WTC11 (cell line): ENCODE measurements at regions not wholly inside any gene's neighbourhood (a gene's known extent, or its start where the extent isn't known, plus 50 kb on each side); places are given as distances from the start of the nearest gene placed in this dataset.

Experiments
- EMX1 ChIP-seq: fragments of 250-450 bp; sonication (Bioruptor Pico); IDR thresholded peaks from 2 replicates; pipeline ENCODE4 v1.8.0; 2021; ENCODE audit warnings: mild to moderate bottlenecking
- ETV6 ChIP-seq: sonication (generic); formaldehyde crosslinking; IDR thresholded peaks from 2 replicates; pipeline ENCODE4 v1.8.1; 2022; ENCODE audit warnings: mild to moderate bottlenecking, missing genetic modification reagents
- FOXJ3 ChIP-seq: sonication (generic); formaldehyde crosslinking; IDR thresholded peaks from 2 replicates; pipeline ENCODE4 v1.9.0; 2021; ENCODE audit warnings: missing genetic modification reagents, mild to moderate bottlenecking, borderline replicate concordance
- JAZF1 ChIP-seq: fragments of 250-450 bp; sonication (Bioruptor Pico); IDR thresholded peaks from 2 replicates; pipeline ENCODE4 v1.9.0; 2021; ENCODE audit warnings: moderate library complexity, mild to moderate bottlenecking, inconsistent platforms
- MXD4 ChIP-seq: fragments of 250-450 bp; sonication (Bioruptor Pico); IDR thresholded peaks from 2 replicates; pipeline ENCODE4 v1.8.0; 2021; ENCODE audit warnings: mild to moderate bottlenecking, moderate library complexity, borderline replicate concordance
- MYBL2 ChIP-seq: sonication (generic); formaldehyde crosslinking; IDR thresholded peaks from 2 replicates; pipeline ENCODE4 v1.8.1; 2023; ENCODE audit warnings: mild to moderate bottlenecking, moderate library complexity, missing genetic modification reagents
- NFYB ChIP-seq: sonication (generic); formaldehyde crosslinking; conservative IDR thresholded peaks from 2 replicates; pipeline ENCODE4 v1.8.0; 2022; ENCODE audit warnings: low read depth, missing genetic modification reagents
- NR1H2 ChIP-seq: sonication (generic); formaldehyde crosslinking; IDR thresholded peaks from 2 replicates; pipeline ENCODE4 v1.9.0; 2021; ENCODE audit warnings: mild to moderate bottlenecking, moderate library complexity, missing genetic modification reagents
- NR3C1 ChIP-seq: sonication (generic); formaldehyde crosslinking; conservative IDR thresholded peaks from 2 replicates; pipeline ENCODE4 v1.8.1; 2023; ENCODE audit warnings: low read depth, mild to moderate bottlenecking, missing genetic modification reagents
- PRRX2 ChIP-seq: fragments of 250-450 bp; sonication (Bioruptor Pico); IDR thresholded peaks from 2 replicates; pipeline ENCODE4 v1.8.0; 2021; ENCODE audit warnings: mild to moderate bottlenecking
- RELA ChIP-seq: sonication (generic); formaldehyde crosslinking; IDR thresholded peaks from 2 replicates; pipeline ENCODE4 v1.8.1; 2022; ENCODE audit warnings: missing genetic modification reagents, mild to moderate bottlenecking, borderline replicate concordance
- SOX15 ChIP-seq: fragments of 250-450 bp; sonication (Bioruptor Pico); IDR thresholded peaks from 2 replicates; pipeline ENCODE4 v1.9.0; 2021; ENCODE audit warnings: mild to moderate bottlenecking
- TEAD1 ChIP-seq: sonication (generic); formaldehyde crosslinking; IDR thresholded peaks from 2 replicates; pipeline ENCODE4 v1.8.0; 2022; ENCODE audit warnings: mild to moderate bottlenecking, missing genetic modification reagents
- TEAD4 ChIP-seq: sonication (generic); formaldehyde crosslinking; IDR thresholded peaks from 2 replicates; pipeline ENCODE4 v1.8.0; 2022; ENCODE audit warnings: mild to moderate bottlenecking, missing genetic modification reagents
- ZNF138 ChIP-seq: sonication (generic); formaldehyde crosslinking; conservative IDR thresholded peaks from 2 replicates; pipeline ENCODE4 v1.8.1; 2022; ENCODE audit warnings: mild to moderate bottlenecking, moderate library complexity, missing genetic modification reagents
- ZNF416 ChIP-seq: fragments of 250-450 bp; sonication (Bioruptor Pico); IDR thresholded peaks from 2 replicates; pipeline ENCODE4 v1.9.0; 2021; ENCODE audit warnings: mild to moderate bottlenecking, inconsistent platforms
- ZNF423 ChIP-seq: fragments of 250-450 bp; sonication (Bioruptor Pico); IDR thresholded peaks from 2 replicates; pipeline ENCODE4 v2.1.2; 2022; ENCODE audit warnings: mild to moderate bottlenecking, moderate library complexity
- TF ChIP-seq, protein P1 (sequence below): sonication (generic); formaldehyde crosslinking; conservative IDR thresholded peaks from 2 replicates; pipeline ENCODE4 v1.8.1; 2023; ENCODE audit warnings: mild to moderate bottlenecking, low read depth, missing genetic modification reagents, moderate library complexity
- TF ChIP-seq, protein P2 (sequence below): sonication (generic); formaldehyde crosslinking; IDR thresholded peaks from 2 replicates; pipeline ENCODE4 v1.8.1; 2023; ENCODE audit warnings: mild to moderate bottlenecking, missing genetic modification reagents
- TF ChIP-seq, protein P3 (sequence below): fragments of 250-450 bp; sonication (Bioruptor Pico); IDR thresholded peaks from 2 replicates; pipeline ENCODE4 v1.9.0; 2021; ENCODE audit warnings: mild to moderate bottlenecking
- TF ChIP-seq, protein P4 (sequence below): sonication (generic); formaldehyde crosslinking; IDR thresholded peaks from 2 replicates; pipeline ENCODE4 v1.8.0; 2023; ENCODE audit warnings: missing genetic modification reagents, mild to moderate bottlenecking, borderline replicate concordance
- TF ChIP-seq, protein P5 (sequence below): sonication (generic); formaldehyde crosslinking; IDR thresholded peaks from 2 replicates; pipeline ENCODE4 v1.8.1; 2022; ENCODE audit warnings: missing genetic modification reagents, borderline replicate concordance
- TF ChIP-seq, protein P6 (sequence below): sonication (generic); formaldehyde crosslinking; IDR thresholded peaks from 2 replicates; pipeline ENCODE4 v1.8.1; 2023; ENCODE audit warnings: mild to moderate bottlenecking, missing genetic modification reagents, moderate library complexity
- TF ChIP-seq, protein P7 (sequence below): sonication (generic); formaldehyde crosslinking; IDR thresholded peaks from 2 replicates; pipeline ENCODE4 v1.8.1; 2023; ENCODE audit warnings: mild to moderate bottlenecking, moderate library complexity, missing genetic modification reagents

DNA sequence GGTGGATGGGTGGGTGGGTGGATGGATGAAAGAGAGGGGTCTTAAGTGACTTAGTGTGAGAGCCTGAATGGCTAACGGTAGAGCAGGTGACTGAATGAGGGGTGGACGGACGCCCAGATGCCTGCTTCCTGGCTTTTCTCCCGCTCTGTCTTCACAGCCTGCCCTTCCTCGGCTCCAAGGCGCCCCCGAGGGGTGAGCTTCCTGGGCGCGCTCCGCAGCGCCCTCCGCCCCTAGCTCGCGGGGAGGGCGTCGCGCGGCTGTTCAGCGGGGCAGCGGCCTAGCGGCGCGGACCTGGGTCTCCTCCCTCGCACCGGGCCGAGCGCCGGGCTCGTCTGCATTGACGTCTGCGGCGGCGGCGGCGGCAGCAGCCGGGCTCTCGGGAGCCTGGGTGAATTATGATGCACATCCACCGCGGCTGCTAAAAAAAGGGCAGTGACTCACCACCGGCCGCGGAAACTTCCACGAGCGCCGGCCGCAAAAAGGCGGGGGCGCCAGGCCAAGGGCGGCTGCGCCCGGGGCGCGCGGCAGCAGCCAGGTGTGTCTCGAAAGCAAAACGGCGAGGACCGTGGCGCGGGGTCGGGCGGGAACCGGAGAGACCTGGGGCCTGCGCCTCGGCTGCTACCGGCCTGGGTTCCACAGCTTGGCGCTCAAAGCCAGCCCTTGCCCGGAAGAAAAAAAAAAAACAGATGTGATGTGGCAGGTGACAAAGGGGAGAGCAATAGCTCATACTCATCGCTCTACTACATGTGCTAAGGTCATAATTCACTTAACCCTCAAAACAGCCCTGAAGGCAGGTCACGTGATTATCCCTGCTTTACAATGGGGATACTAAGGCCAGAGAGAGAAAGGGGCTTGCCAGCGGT, 143.0 kb upstream of the ADRA1B start (continued):
- TF ChIP-seq, protein P1, sequence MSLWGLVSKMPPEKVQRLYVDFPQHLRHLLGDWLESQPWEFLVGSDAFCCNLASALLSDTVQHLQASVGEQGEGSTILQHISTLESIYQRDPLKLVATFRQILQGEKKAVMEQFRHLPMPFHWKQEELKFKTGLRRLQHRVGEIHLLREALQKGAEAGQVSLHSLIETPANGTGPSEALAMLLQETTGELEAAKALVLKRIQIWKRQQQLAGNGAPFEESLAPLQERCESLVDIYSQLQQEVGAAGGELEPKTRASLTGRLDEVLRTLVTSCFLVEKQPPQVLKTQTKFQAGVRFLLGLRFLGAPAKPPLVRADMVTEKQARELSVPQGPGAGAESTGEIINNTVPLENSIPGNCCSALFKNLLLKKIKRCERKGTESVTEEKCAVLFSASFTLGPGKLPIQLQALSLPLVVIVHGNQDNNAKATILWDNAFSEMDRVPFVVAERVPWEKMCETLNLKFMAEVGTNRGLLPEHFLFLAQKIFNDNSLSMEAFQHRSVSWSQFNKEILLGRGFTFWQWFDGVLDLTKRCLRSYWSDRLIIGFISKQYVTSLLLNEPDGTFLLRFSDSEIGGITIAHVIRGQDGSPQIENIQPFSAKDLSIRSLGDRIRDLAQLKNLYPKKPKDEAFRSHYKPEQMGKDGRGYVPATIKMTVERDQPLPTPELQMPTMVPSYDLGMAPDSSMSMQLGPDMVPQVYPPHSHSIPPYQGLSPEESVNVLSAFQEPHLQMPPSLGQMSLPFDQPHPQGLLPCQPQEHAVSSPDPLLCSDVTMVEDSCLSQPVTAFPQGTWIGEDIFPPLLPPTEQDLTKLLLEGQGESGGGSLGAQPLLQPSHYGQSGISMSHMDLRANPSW (CRISPR knock-in tag) = no peak
- TF ChIP-seq JAZF1 (CRISPR knock-in tag) (no peak), TEAD4 (CRISPR knock-in tag) (no peak), TEAD1 (no peak), NR3C1 (no peak), FOXJ3 (CRISPR knock-in tag) (no peak), EMX1 (CRISPR knock-in tag) (no peak), ZNF138 (no peak), NFYB (CRISPR knock-in tag) (no peak), MYBL2 (peak; percentile 65), RELA (no peak), PRRX2 (CRISPR knock-in tag) (no peak), ZNF416 (no peak), MXD4 (CRISPR knock-in tag) (no peak), ZNF423 (CRISPR knock-in tag) (peak; percentile 31; the same call in 1 of the 2 replicates), ETV6 (CRISPR knock-in tag) (0 out of 2 replicates have a peak, but pooled peaks have one; percentile 37), NR1H2 (no peak), SOX15 (CRISPR knock-in tag) (no peak)
- TF ChIP-seq, protein P2, sequence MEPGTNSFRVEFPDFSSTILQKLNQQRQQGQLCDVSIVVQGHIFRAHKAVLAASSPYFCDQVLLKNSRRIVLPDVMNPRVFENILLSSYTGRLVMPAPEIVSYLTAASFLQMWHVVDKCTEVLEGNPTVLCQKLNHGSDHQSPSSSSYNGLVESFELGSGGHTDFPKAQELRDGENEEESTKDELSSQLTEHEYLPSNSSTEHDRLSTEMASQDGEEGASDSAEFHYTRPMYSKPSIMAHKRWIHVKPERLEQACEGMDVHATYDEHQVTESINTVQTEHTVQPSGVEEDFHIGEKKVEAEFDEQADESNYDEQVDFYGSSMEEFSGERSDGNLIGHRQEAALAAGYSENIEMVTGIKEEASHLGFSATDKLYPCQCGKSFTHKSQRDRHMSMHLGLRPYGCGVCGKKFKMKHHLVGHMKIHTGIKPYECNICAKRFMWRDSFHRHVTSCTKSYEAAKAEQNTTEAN (CRISPR knock-in tag) = 0 out of 2 replicates have a peak, but pooled peaks have one; percentile 36
- TF ChIP-seq, protein P3, sequence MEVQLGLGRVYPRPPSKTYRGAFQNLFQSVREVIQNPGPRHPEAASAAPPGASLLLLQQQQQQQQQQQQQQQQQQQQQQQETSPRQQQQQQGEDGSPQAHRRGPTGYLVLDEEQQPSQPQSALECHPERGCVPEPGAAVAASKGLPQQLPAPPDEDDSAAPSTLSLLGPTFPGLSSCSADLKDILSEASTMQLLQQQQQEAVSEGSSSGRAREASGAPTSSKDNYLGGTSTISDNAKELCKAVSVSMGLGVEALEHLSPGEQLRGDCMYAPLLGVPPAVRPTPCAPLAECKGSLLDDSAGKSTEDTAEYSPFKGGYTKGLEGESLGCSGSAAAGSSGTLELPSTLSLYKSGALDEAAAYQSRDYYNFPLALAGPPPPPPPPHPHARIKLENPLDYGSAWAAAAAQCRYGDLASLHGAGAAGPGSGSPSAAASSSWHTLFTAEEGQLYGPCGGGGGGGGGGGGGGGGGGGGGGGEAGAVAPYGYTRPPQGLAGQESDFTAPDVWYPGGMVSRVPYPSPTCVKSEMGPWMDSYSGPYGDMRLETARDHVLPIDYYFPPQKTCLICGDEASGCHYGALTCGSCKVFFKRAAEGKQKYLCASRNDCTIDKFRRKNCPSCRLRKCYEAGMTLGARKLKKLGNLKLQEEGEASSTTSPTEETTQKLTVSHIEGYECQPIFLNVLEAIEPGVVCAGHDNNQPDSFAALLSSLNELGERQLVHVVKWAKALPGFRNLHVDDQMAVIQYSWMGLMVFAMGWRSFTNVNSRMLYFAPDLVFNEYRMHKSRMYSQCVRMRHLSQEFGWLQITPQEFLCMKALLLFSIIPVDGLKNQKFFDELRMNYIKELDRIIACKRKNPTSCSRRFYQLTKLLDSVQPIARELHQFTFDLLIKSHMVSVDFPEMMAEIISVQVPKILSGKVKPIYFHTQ (CRISPR knock-in tag) = no peak
- TF ChIP-seq, protein P4, sequence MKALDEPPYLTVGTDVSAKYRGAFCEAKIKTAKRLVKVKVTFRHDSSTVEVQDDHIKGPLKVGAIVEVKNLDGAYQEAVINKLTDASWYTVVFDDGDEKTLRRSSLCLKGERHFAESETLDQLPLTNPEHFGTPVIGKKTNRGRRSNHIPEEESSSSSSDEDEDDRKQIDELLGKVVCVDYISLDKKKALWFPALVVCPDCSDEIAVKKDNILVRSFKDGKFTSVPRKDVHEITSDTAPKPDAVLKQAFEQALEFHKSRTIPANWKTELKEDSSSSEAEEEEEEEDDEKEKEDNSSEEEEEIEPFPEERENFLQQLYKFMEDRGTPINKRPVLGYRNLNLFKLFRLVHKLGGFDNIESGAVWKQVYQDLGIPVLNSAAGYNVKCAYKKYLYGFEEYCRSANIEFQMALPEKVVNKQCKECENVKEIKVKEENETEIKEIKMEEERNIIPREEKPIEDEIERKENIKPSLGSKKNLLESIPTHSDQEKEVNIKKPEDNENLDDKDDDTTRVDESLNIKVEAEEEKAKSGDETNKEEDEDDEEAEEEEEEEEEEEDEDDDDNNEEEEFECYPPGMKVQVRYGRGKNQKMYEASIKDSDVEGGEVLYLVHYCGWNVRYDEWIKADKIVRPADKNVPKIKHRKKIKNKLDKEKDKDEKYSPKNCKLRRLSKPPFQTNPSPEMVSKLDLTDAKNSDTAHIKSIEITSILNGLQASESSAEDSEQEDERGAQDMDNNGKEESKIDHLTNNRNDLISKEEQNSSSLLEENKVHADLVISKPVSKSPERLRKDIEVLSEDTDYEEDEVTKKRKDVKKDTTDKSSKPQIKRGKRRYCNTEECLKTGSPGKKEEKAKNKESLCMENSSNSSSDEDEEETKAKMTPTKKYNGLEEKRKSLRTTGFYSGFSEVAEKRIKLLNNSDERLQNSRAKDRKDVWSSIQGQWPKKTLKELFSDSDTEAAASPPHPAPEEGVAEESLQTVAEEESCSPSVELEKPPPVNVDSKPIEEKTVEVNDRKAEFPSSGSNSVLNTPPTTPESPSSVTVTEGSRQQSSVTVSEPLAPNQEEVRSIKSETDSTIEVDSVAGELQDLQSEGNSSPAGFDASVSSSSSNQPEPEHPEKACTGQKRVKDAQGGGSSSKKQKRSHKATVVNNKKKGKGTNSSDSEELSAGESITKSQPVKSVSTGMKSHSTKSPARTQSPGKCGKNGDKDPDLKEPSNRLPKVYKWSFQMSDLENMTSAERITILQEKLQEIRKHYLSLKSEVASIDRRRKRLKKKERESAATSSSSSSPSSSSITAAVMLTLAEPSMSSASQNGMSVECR (CRISPR knock-in tag) = no peak
- TF ChIP-seq, protein P5, sequence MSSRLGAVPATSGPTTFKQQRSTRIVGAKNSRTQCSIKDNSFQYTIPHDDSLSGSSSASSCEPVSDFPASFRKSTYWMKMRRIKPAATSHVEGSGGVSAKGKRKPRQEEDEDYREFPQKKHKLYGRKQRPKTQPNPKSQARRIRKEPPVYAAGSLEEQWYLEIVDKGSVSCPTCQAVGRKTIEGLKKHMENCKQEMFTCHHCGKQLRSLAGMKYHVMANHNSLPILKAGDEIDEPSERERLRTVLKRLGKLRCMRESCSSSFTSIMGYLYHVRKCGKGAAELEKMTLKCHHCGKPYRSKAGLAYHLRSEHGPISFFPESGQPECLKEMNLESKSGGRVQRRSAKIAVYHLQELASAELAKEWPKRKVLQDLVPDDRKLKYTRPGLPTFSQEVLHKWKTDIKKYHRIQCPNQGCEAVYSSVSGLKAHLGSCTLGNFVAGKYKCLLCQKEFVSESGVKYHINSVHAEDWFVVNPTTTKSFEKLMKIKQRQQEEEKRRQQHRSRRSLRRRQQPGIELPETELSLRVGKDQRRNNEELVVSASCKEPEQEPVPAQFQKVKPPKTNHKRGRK = no peak
- TF ChIP-seq, protein P6, sequence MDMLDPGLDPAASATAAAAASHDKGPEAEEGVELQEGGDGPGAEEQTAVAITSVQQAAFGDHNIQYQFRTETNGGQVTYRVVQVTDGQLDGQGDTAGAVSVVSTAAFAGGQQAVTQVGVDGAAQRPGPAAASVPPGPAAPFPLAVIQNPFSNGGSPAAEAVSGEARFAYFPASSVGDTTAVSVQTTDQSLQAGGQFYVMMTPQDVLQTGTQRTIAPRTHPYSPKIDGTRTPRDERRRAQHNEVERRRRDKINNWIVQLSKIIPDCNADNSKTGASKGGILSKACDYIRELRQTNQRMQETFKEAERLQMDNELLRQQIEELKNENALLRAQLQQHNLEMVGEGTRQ (CRISPR knock-in tag) = peak; percentile 70
- TF ChIP-seq, protein P7, sequence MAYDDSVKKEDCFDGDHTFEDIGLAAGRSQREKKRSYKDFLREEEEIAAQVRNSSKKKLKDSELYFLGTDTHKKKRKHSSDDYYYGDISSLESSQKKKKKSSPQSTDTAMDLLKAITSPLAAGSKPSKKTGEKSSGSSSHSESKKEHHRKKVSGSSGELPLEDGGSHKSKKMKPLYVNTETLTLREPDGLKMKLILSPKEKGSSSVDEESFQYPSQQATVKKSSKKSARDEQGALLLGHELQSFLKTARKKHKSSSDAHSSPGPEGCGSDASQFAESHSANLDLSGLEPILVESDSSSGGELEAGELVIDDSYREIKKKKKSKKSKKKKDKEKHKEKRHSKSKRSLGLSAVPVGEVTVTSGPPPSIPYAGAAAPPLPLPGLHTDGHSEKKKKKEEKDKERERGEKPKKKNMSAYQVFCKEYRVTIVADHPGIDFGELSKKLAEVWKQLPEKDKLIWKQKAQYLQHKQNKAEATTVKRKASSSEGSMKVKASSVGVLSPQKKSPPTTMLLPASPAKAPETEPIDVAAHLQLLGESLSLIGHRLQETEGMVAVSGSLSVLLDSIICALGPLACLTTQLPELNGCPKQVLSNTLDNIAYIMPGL (CRISPR knock-in tag) = peak; percentile 94
